WTC11 (cell line): ENCODE measurements at regions not wholly inside any gene's neighbourhood (a gene's known extent, or its start where the extent isn't known, plus 50 kb on each side); places are given as distances from the start of the nearest gene placed in this dataset.
"Not testable (repeated sequence)": the region's sequence is repeated elsewhere in the genome, so short reads cannot be mapped to it uniquely, and the experiment has no call there.

ENCODE experiments used
- ATAC-seq: fragments of 200-7000 bp; cut with Tn5 transposase; 2 replicates; pipeline ENCODE4 v1.10.0; 2021; ENCODE audit warnings: mild to moderate bottlenecking, moderate library complexity
- CTCF ChIA-PET: fragments of 300-600 bp; sonication (Branson Sonifier 250); formaldehyde crosslinking; loops from one replicate; lab custom pipeline; 2021; ENCODE audit warnings: antibody characterized with exemption; lab: Charles Lee
- POLR2A ChIA-PET: fragments of 350-600 bp; sonication (Branson Sonifier 250); formaldehyde crosslinking; loops from one replicate; lab custom pipeline; 2021; ENCODE audit warnings: antibody characterized with exemption; lab: Charles Lee
- DNase-seq: peaks from one replicate; pipeline ENCODE4 v3.0.0; 2021; ENCODE audit warnings: low spot score
- H3K27ac Mint-ChIP-seq: 2 replicates; pipeline ENCODE4 v1.8.0; 2021; ENCODE audit warnings: mixed read lengths
- H3K27me3 Mint-ChIP-seq: 2 replicates; pipeline ENCODE4 v1.8.0; 2021; ENCODE audit warnings: low read depth, mild to moderate bottlenecking, moderate library complexity, mixed read lengths
- H3K36me3 Mint-ChIP-seq: 2 replicates; pipeline ENCODE4 v1.8.0; 2021; ENCODE audit warnings: mixed read lengths
- H3K4me1 Mint-ChIP-seq: 2 replicates; pipeline ENCODE4 v1.8.0; 2022; ENCODE audit warnings: mixed read lengths
- H3K4me3 Mint-ChIP-seq: 2 replicates; pipeline ENCODE4 v1.8.0; 2021; ENCODE audit warnings: mild to moderate bottlenecking, moderate library complexity, mixed read lengths
- H3K9me3 Mint-ChIP-seq: 2 replicates; pipeline ENCODE4 v1.8.0; 2021; ENCODE audit warnings: mixed read lengths
- CREB1 ChIP-seq: sonication (generic); formaldehyde crosslinking; IDR thresholded peaks from 2 replicates; pipeline ENCODE4 v1.8.0; 2023; ENCODE audit warnings: mild to moderate bottlenecking, missing genetic modification reagents
- ELF4 ChIP-seq: sonication (generic); formaldehyde crosslinking; IDR thresholded peaks from 2 replicates; pipeline ENCODE4 v1.8.1; 2022; ENCODE audit warnings: low read depth, mild to moderate bottlenecking, moderate library complexity, missing genetic modification reagents
- ETV6 ChIP-seq: sonication (generic); formaldehyde crosslinking; IDR thresholded peaks from 2 replicates; pipeline ENCODE4 v1.8.1; 2022; ENCODE audit warnings: mild to moderate bottlenecking, missing genetic modification reagents
- FOXJ3 ChIP-seq: sonication (generic); formaldehyde crosslinking; IDR thresholded peaks from 2 replicates; pipeline ENCODE4 v1.9.0; 2021; ENCODE audit warnings: missing genetic modification reagents, mild to moderate bottlenecking, borderline replicate concordance
- GABPB1 ChIP-seq: sonication (generic); formaldehyde crosslinking; IDR thresholded peaks from 2 replicates; pipeline ENCODE4 v1.8.1; 2023; ENCODE audit warnings: mild to moderate bottlenecking, missing genetic modification reagents
- IRF2 ChIP-seq: sonication (generic); formaldehyde crosslinking; IDR thresholded peaks from 2 replicates; pipeline ENCODE4 v1.8.0; 2022; ENCODE audit warnings: low read depth, missing genetic modification reagents, borderline replicate concordance
- KAT7 ChIP-seq: sonication (generic); formaldehyde crosslinking; IDR thresholded peaks from 2 replicates; pipeline ENCODE4 v1.8.1; 2023; ENCODE audit warnings: missing genetic modification reagents, mild to moderate bottlenecking, borderline replicate concordance
- MYBL2 ChIP-seq: sonication (generic); formaldehyde crosslinking; IDR thresholded peaks from 2 replicates; pipeline ENCODE4 v1.8.1; 2023; ENCODE audit warnings: mild to moderate bottlenecking, moderate library complexity, missing genetic modification reagents
- NFE2L1 ChIP-seq: sonication (generic); formaldehyde crosslinking; IDR thresholded peaks from 2 replicates; pipeline ENCODE4 v1.8.1; 2023; ENCODE audit warnings: missing genetic modification reagents
- TCF7 ChIP-seq: sonication (generic); formaldehyde crosslinking; IDR thresholded peaks from 2 replicates; pipeline ENCODE4 v1.8.0; 2022; ENCODE audit warnings: mild to moderate bottlenecking, low read depth, missing genetic modification reagents, moderate library complexity
- ZNF121 ChIP-seq: sonication (generic); formaldehyde crosslinking; IDR thresholded peaks from 2 replicates; pipeline ENCODE4 v1.8.0; 2023; ENCODE audit warnings: missing genetic modification reagents
- TF ChIP-seq, protein P1 (sequence below): sonication (generic); formaldehyde crosslinking; IDR thresholded peaks from 2 replicates; pipeline ENCODE4 v1.8.1; 2022; ENCODE audit warnings: low read depth, mild to moderate bottlenecking, moderate library complexity, missing genetic modification reagents, borderline replicate concordance
- TF ChIP-seq, protein P2 (sequence below): fragments of 250-450 bp; sonication (Bioruptor Pico); IDR thresholded peaks from 2 replicates; pipeline ENCODE4 v1.9.0; 2021; ENCODE audit warnings: moderate library complexity, mild to moderate bottlenecking, inconsistent platforms, borderline replicate concordance
- TF ChIP-seq, protein P3 (sequence below): sonication (generic); formaldehyde crosslinking; IDR thresholded peaks from 2 replicates; pipeline ENCODE4 v1.8.1; 2023; ENCODE audit warnings: mild to moderate bottlenecking, missing genetic modification reagents, moderate library complexity
- TF ChIP-seq, protein P4 (sequence below): sonication (generic); formaldehyde crosslinking; IDR thresholded peaks from 2 replicates; pipeline ENCODE4 v1.8.1; 2022; ENCODE audit warnings: mild to moderate bottlenecking, missing genetic modification reagents, moderate library complexity, borderline replicate concordance
- TF ChIP-seq, protein P5 (sequence below): fragments of 250-450 bp; sonication (Bioruptor Pico); conservative IDR thresholded peaks from 2 replicates; pipeline ENCODE4 v1.9.0; 2021; ENCODE audit warnings: mild to moderate bottlenecking
- TF ChIP-seq, protein P6 (sequence below): sonication (generic); formaldehyde crosslinking; IDR thresholded peaks from 2 replicates; pipeline ENCODE4 v1.8.1; 2023; ENCODE audit warnings: mild to moderate bottlenecking, missing genetic modification reagents, moderate library complexity

- Mint-ChIP-seq H3K36me3 (peaks cover 60% of the 10 kb centered on the region), H3K4me1 (no peaks in the 10 kb centered on the region), H3K4me3 (no peak overlapping the region), H3K27me3 (peaks cover 6% of the 10 kb centered on the region), H3K9me3 (peaks cover 44% of the 10 kb centered on the region), H3K27ac (no peak overlapping the region)
- ChIA-PET CTCF (no interaction called here), POLR2A (no interaction called here)
- ATAC-seq (no peak), DNase-seq (no peak)
- no peak for TF ChIP-seq IRF2
These were observed 945.7 kb downstream of the TUBA3C start for GRCh38 chr13:18235756-18236527.

DNA sequence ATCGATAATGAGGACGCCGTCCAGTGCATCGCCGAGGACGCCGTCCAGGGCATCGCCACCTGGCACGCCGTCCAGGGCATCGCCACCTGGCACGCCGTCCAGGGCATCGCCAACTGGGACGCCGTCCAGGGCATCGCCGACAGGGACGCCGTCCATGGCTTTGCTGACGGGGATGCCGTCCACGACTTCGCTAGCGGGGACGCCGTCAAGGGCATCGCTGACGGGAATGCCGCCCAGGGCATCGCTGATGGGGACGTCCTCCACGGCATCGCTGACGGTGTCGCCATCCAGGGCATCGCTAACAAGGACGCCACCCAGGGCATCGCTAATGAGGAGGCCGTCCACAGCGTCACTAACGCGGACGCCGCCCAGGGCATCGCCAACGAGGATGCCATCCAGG lies 946.5 kb downstream of the TUBA3C start:
- peaks cover 5% of the 10 kb centered on the region for H3K27me3 Mint-ChIP-seq
- ChIA-PET POLR2A (no interaction called here), CTCF (no interaction called here)
- no peak overlapping the region for H3K4me3 Mint-ChIP-seq
- H3K36me3 Mint-ChIP-seq = peaks cover 62% of the 10 kb centered on the region
- no peak for TF ChIP-seq NFE2L1 (CRISPR knock-in tag)
- TF ChIP-seq, protein P1, sequence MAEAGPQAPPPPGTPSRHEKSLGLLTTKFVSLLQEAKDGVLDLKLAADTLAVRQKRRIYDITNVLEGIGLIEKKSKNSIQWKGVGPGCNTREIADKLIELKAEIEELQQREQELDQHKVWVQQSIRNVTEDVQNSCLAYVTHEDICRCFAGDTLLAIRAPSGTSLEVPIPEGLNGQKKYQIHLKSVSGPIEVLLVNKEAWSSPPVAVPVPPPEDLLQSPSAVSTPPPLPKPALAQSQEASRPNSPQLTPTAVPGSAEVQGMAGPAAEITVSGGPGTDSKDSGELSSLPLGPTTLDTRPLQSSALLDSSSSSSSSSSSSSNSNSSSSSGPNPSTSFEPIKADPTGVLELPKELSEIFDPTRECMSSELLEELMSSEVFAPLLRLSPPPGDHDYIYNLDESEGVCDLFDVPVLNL = no peak
- TF ChIP-seq, protein P2, sequence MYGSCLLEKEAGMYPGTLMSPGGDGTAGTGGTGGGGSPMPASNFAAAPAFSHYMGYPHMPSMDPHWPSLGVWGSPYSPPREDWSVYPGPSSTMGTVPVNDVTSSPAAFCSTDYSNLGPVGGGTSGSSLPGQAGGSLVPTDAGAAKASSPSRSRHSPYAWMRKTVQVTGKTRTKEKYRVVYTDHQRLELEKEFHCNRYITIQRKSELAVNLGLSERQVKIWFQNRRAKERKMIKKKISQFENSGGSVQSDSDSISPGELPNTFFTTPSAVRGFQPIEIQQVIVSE = no peak
- TF ChIP-seq, protein P3, sequence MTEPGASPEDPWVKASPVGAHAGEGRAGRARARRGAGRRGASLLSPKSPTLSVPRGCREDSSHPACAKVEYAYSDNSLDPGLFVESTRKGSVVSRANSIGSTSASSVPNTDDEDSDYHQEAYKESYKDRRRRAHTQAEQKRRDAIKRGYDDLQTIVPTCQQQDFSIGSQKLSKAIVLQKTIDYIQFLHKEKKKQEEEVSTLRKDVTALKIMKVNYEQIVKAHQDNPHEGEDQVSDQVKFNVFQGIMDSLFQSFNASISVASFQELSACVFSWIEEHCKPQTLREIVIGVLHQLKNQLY (CRISPR knock-in tag) = no peak
- no peak for TF ChIP-seq GABPB1 (CRISPR knock-in tag)
- TF ChIP-seq TCF7 (CRISPR knock-in tag) = no peak
- TF ChIP-seq ELF4 (CRISPR knock-in tag) = no peak
- TF ChIP-seq CREB1 (CRISPR knock-in tag) = no peak
- no peak for TF ChIP-seq ETV6 (CRISPR knock-in tag)
- ATAC-seq (no peak), DNase-seq (no peak)
- no peak overlapping the region for H3K27ac Mint-ChIP-seq
- peaks cover 45% of the 10 kb centered on the region for H3K9me3 Mint-ChIP-seq
- no peaks in the 10 kb centered on the region for H3K4me1 Mint-ChIP-seq

DNA sequence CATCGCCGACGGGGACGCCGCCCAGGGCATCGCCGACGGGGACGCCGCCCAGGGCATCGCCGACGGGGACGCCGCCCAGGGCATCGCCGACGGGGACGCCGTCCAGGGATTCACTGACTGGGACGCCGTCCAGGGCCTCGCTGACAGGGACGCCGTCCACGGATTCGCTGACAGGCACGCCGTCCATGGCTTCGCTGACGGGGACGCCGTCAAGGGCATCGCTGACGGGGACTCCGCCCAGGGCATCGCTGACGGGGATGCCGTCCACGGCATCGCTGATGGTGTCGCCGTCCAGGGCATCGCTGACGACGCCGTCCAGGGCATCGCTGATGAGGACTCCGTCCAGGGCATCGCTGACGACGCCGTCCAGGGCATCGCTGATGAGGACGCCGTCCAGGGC lies 947.2 kb downstream of the TUBA3C start:
- POLR2A ChIA-PET, H3K27me3 Mint-ChIP-seq, ATAC-seq, DNase-seq, H3K27ac Mint-ChIP-seq, H3K4me3 Mint-ChIP-seq, CTCF ChIA-PET, H3K4me1 Mint-ChIP-seq: not testable (repeated sequence)
- H3K36me3 Mint-ChIP-seq = peaks cover 57% of the 10 kb centered on the region
- H3K9me3 Mint-ChIP-seq = peaks cover 41% of the 10 kb centered on the region

DNA sequence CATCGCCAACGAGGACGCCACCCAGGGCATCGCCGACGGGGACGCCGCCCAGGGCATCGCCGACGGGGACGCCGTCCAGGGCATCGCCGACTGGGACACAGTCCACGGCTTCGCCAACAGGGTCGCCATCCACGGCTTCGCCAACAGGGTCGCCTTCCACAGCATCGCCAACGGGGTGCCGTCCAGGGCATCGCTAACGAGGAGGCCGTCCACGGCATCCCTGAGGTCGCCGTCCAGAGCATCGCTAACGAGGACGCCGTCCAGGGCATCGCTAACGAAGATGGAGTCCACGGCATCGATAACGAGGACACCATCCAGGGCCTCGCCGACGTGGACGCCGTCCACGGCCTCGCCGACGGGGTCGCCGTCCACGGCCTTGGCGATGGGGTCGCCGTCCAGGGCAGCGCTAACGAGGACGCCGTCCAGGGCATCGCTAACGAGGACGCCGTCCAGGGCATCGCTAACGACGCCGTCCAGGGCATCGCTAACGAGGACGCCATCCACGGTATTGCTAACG lies 947.8 kb downstream of the TUBA3C start:
- DNase-seq (no peak), ATAC-seq (no peak)
- Mint-ChIP-seq H3K27me3 (peaks cover 2% of the 10 kb centered on the region), H3K36me3 (peaks cover 51% of the 10 kb centered on the region), H3K27ac (no peak overlapping the region), H3K4me3 (no peak overlapping the region), H3K9me3 (peaks cover 35% of the 10 kb centered on the region), H3K4me1 (no peaks in the 10 kb centered on the region)
- POLR2A ChIA-PET = no interaction called here
- TF ChIP-seq, protein P4, sequence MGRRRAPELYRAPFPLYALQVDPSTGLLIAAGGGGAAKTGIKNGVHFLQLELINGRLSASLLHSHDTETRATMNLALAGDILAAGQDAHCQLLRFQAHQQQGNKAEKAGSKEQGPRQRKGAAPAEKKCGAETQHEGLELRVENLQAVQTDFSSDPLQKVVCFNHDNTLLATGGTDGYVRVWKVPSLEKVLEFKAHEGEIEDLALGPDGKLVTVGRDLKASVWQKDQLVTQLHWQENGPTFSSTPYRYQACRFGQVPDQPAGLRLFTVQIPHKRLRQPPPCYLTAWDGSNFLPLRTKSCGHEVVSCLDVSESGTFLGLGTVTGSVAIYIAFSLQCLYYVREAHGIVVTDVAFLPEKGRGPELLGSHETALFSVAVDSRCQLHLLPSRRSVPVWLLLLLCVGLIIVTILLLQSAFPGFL (CRISPR knock-in tag) = no peak
- no peak for TF ChIP-seq ZNF121 (CRISPR knock-in tag)
- TF ChIP-seq MYBL2 = no peak
- no peak for TF ChIP-seq KAT7 (CRISPR knock-in tag)
- TF ChIP-seq, protein P5, sequence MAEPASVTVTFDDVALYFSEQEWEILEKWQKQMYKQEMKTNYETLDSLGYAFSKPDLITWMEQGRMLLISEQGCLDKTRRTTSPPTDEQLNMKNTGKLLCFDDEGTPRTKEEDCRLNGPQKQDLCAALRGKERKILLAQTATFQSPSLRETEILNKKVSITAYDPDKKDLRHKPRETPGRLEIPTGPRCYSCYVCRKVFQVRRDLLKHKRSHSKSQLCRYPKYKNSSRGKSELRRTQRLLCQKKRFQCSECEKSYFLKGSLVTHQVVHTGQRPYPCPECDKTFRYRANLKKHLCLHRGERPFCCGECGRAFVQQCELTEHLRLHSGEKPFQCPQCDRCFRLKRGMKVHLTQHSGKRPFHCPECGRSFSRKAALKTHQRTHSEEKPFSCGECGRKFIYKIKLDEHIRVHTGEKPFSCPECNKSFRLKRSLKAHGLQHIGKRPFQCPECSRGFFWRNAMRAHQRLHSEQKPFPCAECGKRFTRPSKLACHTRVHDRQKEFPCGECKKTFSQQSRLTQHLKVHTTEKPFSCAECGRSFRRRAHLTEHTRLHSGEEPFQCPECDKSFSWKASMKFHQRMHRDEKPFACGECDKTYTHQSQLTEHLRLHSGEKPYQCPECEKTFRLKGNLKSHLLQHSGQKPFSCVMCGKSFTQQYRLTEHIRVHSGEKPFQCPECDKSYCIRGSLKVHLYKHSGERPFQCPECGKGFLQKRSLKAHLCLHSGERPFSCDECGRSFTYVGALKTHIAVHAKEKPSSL (CRISPR knock-in tag) = no peak
- TF ChIP-seq FOXJ3 (CRISPR knock-in tag) = no peak
- TF ChIP-seq, protein P6, sequence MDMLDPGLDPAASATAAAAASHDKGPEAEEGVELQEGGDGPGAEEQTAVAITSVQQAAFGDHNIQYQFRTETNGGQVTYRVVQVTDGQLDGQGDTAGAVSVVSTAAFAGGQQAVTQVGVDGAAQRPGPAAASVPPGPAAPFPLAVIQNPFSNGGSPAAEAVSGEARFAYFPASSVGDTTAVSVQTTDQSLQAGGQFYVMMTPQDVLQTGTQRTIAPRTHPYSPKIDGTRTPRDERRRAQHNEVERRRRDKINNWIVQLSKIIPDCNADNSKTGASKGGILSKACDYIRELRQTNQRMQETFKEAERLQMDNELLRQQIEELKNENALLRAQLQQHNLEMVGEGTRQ (CRISPR knock-in tag) = no peak
- CTCF ChIA-PET = no interaction called here
